ENCODE measurements at regions not wholly inside any gene's neighbourhood (a gene's known extent, or its start where the extent isn't known, plus 50 kb on each side); places are given as distances from the start of the nearest gene placed in this dataset.
"Not testable (repeated sequence)": the region's sequence is repeated elsewhere in the genome, so short reads cannot be mapped to it uniquely, and the experiment has no call there.

- FAIRE-seq: no peak
These were observed 179.6 kb upstream of the GLRA1 start for GRCh38 chr5:152104211-152104610.

DNA sequence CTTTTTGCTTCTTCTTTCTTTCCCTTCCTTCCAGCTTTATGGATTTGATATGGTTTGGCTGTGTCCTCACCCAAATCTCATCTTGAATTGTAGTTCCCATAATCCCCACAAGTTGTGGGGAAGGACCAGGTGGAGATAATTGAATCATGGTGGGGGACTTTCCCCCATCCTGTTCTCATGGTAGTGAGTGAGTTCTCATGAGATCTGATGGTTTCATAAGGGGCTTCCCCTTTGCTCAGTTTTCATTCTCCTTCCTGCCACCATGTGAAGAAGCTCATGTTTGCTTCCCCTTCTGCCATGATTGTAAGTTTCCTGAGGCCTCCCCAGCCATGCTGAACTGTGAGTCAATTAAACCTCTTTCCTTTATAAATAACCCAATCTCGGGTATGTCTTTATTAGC lies 178.3 kb upstream of the GLRA1 start:
- FAIRE-seq; DNase-seq (ENCODE audit: low read depth); H3K36me3 ChIP-seq (ENCODE audit: control insufficient read depth, insufficient read depth, low read length); H3K4me3 ChIP-seq (ENCODE audit: low read depth, low read length); H3K27me3 ChIP-seq (ENCODE audit: control insufficient read depth, insufficient read depth, low read length): not testable (repeated sequence)

More at GRCh38 chr5:152104211-152104610, 179.6 kb upstream of the GLRA1 start:
- TF ChIP-seq, protein P1, sequence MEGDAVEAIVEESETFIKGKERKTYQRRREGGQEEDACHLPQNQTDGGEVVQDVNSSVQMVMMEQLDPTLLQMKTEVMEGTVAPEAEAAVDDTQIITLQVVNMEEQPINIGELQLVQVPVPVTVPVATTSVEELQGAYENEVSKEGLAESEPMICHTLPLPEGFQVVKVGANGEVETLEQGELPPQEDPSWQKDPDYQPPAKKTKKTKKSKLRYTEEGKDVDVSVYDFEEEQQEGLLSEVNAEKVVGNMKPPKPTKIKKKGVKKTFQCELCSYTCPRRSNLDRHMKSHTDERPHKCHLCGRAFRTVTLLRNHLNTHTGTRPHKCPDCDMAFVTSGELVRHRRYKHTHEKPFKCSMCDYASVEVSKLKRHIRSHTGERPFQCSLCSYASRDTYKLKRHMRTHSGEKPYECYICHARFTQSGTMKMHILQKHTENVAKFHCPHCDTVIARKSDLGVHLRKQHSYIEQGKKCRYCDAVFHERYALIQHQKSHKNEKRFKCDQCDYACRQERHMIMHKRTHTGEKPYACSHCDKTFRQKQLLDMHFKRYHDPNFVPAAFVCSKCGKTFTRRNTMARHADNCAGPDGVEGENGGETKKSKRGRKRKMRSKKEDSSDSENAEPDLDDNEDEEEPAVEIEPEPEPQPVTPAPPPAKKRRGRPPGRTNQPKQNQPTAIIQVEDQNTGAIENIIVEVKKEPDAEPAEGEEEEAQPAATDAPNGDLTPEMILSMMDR (IDR thresholded peaks at IDR 0.05; ENCODE audit: insufficient read depth, low read length, severe bottlenecking): no peak
- Histone ChIP-seq H3K27me3 (ENCODE audit: control insufficient read depth, insufficient read depth, low read length) (no peaks in the 10 kb centered on the region), H3K36me3 (ENCODE audit: control insufficient read depth, insufficient read depth, low read length) (no peaks in the 10 kb centered on the region), H3K4me3 (ENCODE audit: low read depth, low read length) (no peak overlapping the region)
- no peak for DNase-seq (ENCODE audit: low read depth)

DNA sequence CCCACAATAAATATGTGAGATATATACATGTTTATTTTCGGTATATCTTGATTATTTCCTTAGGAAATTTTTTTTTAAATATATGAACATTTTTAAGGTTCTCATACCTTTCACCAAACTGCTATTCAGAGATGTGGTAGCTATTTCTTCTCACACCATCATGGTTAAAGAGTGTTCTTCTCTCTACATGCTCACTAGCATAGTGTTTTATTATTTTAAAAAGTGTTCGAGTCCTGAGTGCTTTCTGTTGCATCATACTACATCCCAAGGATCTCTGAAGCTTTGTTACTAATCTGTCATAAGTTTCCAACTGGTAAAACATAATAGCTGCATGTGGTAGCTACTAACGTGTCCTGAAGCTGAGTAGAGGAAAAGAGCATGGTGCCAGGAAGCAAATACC lies 177.4 kb upstream of the GLRA1 start:
- H3K4me3 ChIP-seq (ENCODE audit: low read depth, low read length): no peak overlapping the region
- TF ChIP-seq, protein P1 (IDR thresholded peaks at IDR 0.05; ENCODE audit: insufficient read depth, low read length, severe bottlenecking): no peak
- FAIRE-seq (no peak), DNase-seq (ENCODE audit: low read depth) (no peak)
- no peaks in the 10 kb centered on the region for H3K27me3 ChIP-seq (ENCODE audit: control insufficient read depth, insufficient read depth, low read length)
- H3K36me3 ChIP-seq (ENCODE audit: control insufficient read depth, insufficient read depth, low read length): no peaks in the 10 kb centered on the region

DNA sequence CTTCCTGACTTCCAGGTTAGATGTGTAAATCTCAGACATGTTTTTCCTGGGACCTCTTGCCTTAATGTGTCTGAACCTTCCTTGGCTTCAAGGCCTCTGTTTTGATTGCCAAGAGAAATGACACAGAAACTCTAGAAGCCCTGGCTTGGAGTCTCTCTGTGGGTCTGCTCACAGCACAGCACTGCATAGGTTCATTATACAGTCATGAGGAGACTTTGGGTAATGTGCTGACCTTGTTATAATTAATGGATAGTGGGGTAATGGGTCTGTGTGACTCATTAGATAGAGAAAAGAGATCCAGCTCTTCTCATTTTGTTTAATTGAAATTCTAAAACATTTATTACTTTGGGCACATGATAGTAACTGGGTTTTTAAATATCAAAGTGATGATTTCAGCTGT lies 175.8 kb upstream of the GLRA1 start:
- Histone ChIP-seq H3K4me3 (ENCODE audit: low read depth, low read length) (no peak overlapping the region), H3K36me3 (ENCODE audit: control insufficient read depth, insufficient read depth, low read length) (no peaks in the 10 kb centered on the region), H3K27me3 (ENCODE audit: control insufficient read depth, insufficient read depth, low read length) (no peaks in the 10 kb centered on the region)
- TF ChIP-seq, protein P1 (IDR thresholded peaks at IDR 0.05; ENCODE audit: insufficient read depth, low read length, severe bottlenecking): no peak
- no peak for FAIRE-seq
- DNase-seq (ENCODE audit: low read depth): no peak

GRCh38 chr5:152097128-152097527 lies 172.5 kb upstream of the GLRA1 start:
- TF ChIP-seq, protein P1 (IDR thresholded peaks at IDR 0.05; ENCODE audit: insufficient read depth, low read length, severe bottlenecking): no peak
- no peak for FAIRE-seq
- no peak for DNase-seq (ENCODE audit: low read depth)
- no peak overlapping the region for H3K4me3 ChIP-seq (ENCODE audit: low read depth, low read length)
- H3K36me3 ChIP-seq (ENCODE audit: control insufficient read depth, insufficient read depth, low read length): no peaks in the 10 kb centered on the region
- H3K27me3 ChIP-seq (ENCODE audit: control insufficient read depth, insufficient read depth, low read length): no peaks in the 10 kb centered on the region

- DNase-seq (ENCODE audit: low read depth): no peak
- FAIRE-seq: no peak
- TF ChIP-seq, protein P1 (IDR thresholded peaks at IDR 0.05; ENCODE audit: insufficient read depth, low read length, severe bottlenecking): no peak
- Histone ChIP-seq H3K36me3 (ENCODE audit: control insufficient read depth, insufficient read depth, low read length) (no peaks in the 10 kb centered on the region), H3K27me3 (ENCODE audit: control insufficient read depth, insufficient read depth, low read length) (no peaks in the 10 kb centered on the region), H3K4me3 (ENCODE audit: low read depth, low read length) (no peak overlapping the region)
These were observed 170.1 kb upstream of the GLRA1 start for GRCh38 chr5:152094716-152095115.

All from bronchial epithelial cell (primary cell).